ENCODE measurements at regions not wholly inside any gene's neighbourhood (a gene's known extent, or its start where the extent isn't known, plus 50 kb on each side); places are given as distances from the start of the nearest gene placed in this dataset.

DNA sequence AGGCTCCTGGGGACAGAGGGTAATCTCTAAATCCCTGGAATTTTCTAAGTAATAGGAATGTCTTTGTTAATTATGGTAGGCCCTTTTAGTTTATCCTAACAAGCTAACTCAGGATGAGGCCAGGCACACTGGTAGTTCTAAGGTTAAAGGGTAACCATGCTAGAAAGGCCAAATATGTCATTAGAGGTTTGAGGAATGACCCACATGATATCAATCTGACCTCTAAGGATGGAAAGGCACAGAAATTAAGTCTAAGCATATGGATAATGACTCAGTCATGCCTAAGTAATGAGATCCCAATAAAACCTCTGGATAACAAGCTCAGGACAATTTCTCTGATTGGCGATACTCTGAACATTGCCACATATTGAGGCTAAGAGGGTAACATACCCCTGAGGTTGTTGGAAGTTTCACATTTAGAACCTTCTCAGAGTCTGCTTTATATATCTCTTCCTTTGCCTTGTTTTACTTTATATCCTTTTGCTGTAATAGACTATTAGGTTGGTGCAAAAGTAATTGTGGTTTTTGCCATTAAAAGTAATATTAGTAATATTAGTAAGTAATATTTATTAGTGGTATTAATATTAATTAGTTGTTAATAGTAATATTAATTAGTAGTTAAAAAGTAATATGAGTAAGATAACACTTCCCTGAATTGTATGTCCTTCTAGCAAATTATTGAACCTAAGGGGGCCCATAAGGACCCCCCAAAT lies 806.3 kb upstream of the GCFC2 start:
- TF ChIP-seq, protein P1, sequence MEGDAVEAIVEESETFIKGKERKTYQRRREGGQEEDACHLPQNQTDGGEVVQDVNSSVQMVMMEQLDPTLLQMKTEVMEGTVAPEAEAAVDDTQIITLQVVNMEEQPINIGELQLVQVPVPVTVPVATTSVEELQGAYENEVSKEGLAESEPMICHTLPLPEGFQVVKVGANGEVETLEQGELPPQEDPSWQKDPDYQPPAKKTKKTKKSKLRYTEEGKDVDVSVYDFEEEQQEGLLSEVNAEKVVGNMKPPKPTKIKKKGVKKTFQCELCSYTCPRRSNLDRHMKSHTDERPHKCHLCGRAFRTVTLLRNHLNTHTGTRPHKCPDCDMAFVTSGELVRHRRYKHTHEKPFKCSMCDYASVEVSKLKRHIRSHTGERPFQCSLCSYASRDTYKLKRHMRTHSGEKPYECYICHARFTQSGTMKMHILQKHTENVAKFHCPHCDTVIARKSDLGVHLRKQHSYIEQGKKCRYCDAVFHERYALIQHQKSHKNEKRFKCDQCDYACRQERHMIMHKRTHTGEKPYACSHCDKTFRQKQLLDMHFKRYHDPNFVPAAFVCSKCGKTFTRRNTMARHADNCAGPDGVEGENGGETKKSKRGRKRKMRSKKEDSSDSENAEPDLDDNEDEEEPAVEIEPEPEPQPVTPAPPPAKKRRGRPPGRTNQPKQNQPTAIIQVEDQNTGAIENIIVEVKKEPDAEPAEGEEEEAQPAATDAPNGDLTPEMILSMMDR (conservative IDR thresholded peaks at IDR 0.05) = no peak
- TF ChIP-seq ZFX (IDR thresholded peaks at IDR 0.05) = no peak

All from C4-2B (cell line).